ENCODE measurements at regions not wholly inside any gene's neighbourhood (a gene's known extent, or its start where the extent isn't known, plus 50 kb on each side); places are given as distances from the start of the nearest gene placed in this dataset.

GRCh38 chr1:163870666-163871065, 548.9 kb downstream of the NUF2 start:
- Histone ChIP-seq H3K9me3 (ENCODE audit: control insufficient read depth, insufficient read depth, low read length) (no peaks in the 10 kb centered on the region), H3K27me3 (ENCODE audit: control insufficient read depth, insufficient read depth, low read length) (no peaks in the 10 kb centered on the region), H3K27ac (ENCODE audit: low read depth, low read length) (no peak overlapping the region), H3K4me3 (ENCODE audit: low read depth, low read length) (no peak overlapping the region)
- DNase-seq (ENCODE audit: low read depth, low spot score), result no peak
- CTCF ChIA-PET, result no interaction called here
- POLR2A ChIA-PET, result no interaction called here
- no peak for TF ChIP-seq CTCF (IDR thresholded peaks at IDR 0.05; ENCODE audit: low read depth, low read length)

GRCh38 chr1:163872067-163872466, 550.3 kb downstream of the NUF2 start:
- no peak for TF ChIP-seq CTCF (IDR thresholded peaks at IDR 0.05; ENCODE audit: low read depth, low read length)
- no peak for DNase-seq (ENCODE audit: low read depth, low spot score)
- no peak overlapping the region for H3K4me3 ChIP-seq (ENCODE audit: low read depth, low read length)
- no peak overlapping the region for H3K27ac ChIP-seq (ENCODE audit: low read depth, low read length)
- no peaks in the 10 kb centered on the region for H3K27me3 ChIP-seq (ENCODE audit: control insufficient read depth, insufficient read depth, low read length)
- H3K9me3 ChIP-seq (ENCODE audit: control insufficient read depth, insufficient read depth, low read length), result no peaks in the 10 kb centered on the region
- POLR2A ChIA-PET, result no interaction called here
- CTCF ChIA-PET, result no interaction called here

- H3K9me3 ChIP-seq (ENCODE audit: control insufficient read depth, insufficient read depth, low read length), result no peaks in the 10 kb centered on the region
- no peak overlapping the region for H3K27ac ChIP-seq (ENCODE audit: low read depth, low read length)
- POLR2A ChIA-PET, result no interaction called here
- no peaks in the 10 kb centered on the region for H3K27me3 ChIP-seq (ENCODE audit: control insufficient read depth, insufficient read depth, low read length)
- peak; percentile 40 for TF ChIP-seq CTCF (IDR thresholded peaks at IDR 0.05; ENCODE audit: low read depth, low read length)
- DNase-seq (ENCODE audit: low read depth, low spot score), result no peak
- no peak overlapping the region for H3K4me3 ChIP-seq (ENCODE audit: low read depth, low read length)
- CTCF ChIA-PET, result interaction anchor here (0.7 to 0.8 kb wide), 2 partner anchors 13 to 31 kb away, joined by 3 read pairs; no protein-coding TSS in a partner anchor
These were observed 552.3 kb downstream of the NUF2 start for GRCh38 chr1:163874070-163874469.

- CTCF ChIA-PET, result no interaction called here
These were observed 553.6 kb downstream of the NUF2 start for GRCh38 chr1:163875200-163875926.

More at GRCh38 chr1:163875200-163875926, 553.6 kb downstream of the NUF2 start:
- no peak overlapping the region for H3K4me3 ChIP-seq (ENCODE audit: low read depth, low read length)
- no peak for TF ChIP-seq CTCF (IDR thresholded peaks at IDR 0.05; ENCODE audit: low read depth, low read length)
- no peak overlapping the region for H3K27ac ChIP-seq (ENCODE audit: low read depth, low read length)
- no peaks in the 10 kb centered on the region for H3K9me3 ChIP-seq (ENCODE audit: control insufficient read depth, insufficient read depth, low read length)
- POLR2A ChIA-PET, result no interaction called here
- no peaks in the 10 kb centered on the region for H3K27me3 ChIP-seq (ENCODE audit: control insufficient read depth, insufficient read depth, low read length)
- no peak for DNase-seq (ENCODE audit: low read depth, low spot score)
